Hepatocyte (in vitro differentiated cells): ENCODE measurements at regions not wholly inside any gene's neighbourhood (a gene's known extent, or its start where the extent isn't known, plus 50 kb on each side); places are given as distances from the start of the nearest gene placed in this dataset.

Source experiments
- DNase-seq: peaks from one replicate; pipeline ENCODE4 v3.0.0-alpha.2; 2016; ENCODE audit warnings: low spot score
- H2AFZ ChIP-seq: fragments of 200-600 bp; sonication (generic); 2 replicates; pipeline ENCODE4 v1.6.0; 2016; ENCODE audit warnings: antibody characterized with exemption, mild to moderate bottlenecking
- H3K27ac ChIP-seq: fragments of 200-600 bp; sonication (generic); 2 replicates; pipeline ENCODE4 v1.5.1; 2016; ENCODE audit warnings: mild to moderate bottlenecking
- H3K27me3 ChIP-seq: fragments of 200-600 bp; sonication (generic); 2 replicates; pipeline ENCODE4 v1.6.1; 2016
- H3K36me3 ChIP-seq: fragments of 200-600 bp; sonication (generic); replicated peaks from 2 replicates; pipeline ENCODE4 v1.5.1; 2016; ENCODE audit warnings: low read depth; ENCODE audit not compliant: insufficient read depth
- H3K4me1 ChIP-seq: fragments of 200-600 bp; sonication (generic); 2 replicates; pipeline ENCODE4 v1.5.1; 2016; ENCODE audit warnings: mild to moderate bottlenecking, moderate library complexity; ENCODE audit not compliant: insufficient read depth
- H3K4me2 ChIP-seq: fragments of 200-600 bp; sonication (generic); 2 replicates; pipeline ENCODE4 v1.6.0; 2016
- H3K4me3 ChIP-seq: fragments of 200-600 bp; sonication (generic); 2 replicates; pipeline ENCODE4 v1.5.1; 2016; ENCODE audit warnings: mild to moderate bottlenecking
- H3K79me2 ChIP-seq: fragments of 200-600 bp; sonication (generic); 2 replicates; pipeline ENCODE4 v1.6.0; 2017; ENCODE audit warnings: mild to moderate bottlenecking
- H3K9me2 ChIP-seq: fragments of 200-600 bp; sonication (generic); replicated peaks from 2 replicates; pipeline ENCODE4 v1.6.0; 2017; ENCODE audit warnings: mild to moderate bottlenecking; ENCODE audit not compliant: insufficient read depth
- H3K9me3 ChIP-seq: fragments of 200-600 bp; sonication (generic); 2 replicates; pipeline ENCODE4 v1.5.1; 2016; ENCODE audit warnings: low read depth, mild to moderate bottlenecking
- H4K20me1 ChIP-seq: fragments of 200-600 bp; sonication (generic); 2 replicates; pipeline ENCODE4 v1.6.0; 2016; ENCODE audit warnings: mild to moderate bottlenecking; ENCODE audit not compliant: insufficient read depth, poor library complexity, severe bottlenecking
- CTCF ChIP-seq: fragments of 200-600 bp; sonication (generic); IDR thresholded peaks from 2 replicates; pipeline ENCODE4 v1.5.1; 2016; ENCODE audit warnings: antibody characterized with exemption, mild to moderate bottlenecking; ENCODE audit not compliant: poor library complexity
- EZH2 ChIP-seq: fragments of 200-600 bp; sonication (generic); IDR thresholded peaks from 2 replicates; pipeline ENCODE4 v1.6.1; 2016; ENCODE audit warnings: antibody characterized with exemption, mild to moderate bottlenecking, borderline replicate concordance
- EZH2phosphoT487 ChIP-seq: fragments of 200-600 bp; sonication (generic); IDR thresholded peaks from one replicate; pipeline ENCODE4 v1.6.1; 2018; ENCODE audit warnings: antibody characterized with exemption, mild to moderate bottlenecking, low read depth, moderate library complexity; ENCODE audit not compliant: unreplicated experiment, severe bottlenecking
- WGBS: methylation state at CpG from one replicate; pipeline ENCODE4 v1.1.6; 2016; ENCODE audit warnings: low lambda C conversion rate; ENCODE audit errors: missing lambda C conversion rate; 5-methylcytosine and 5-hydroxymethylcytosine counted together

GRCh38 chr3:145854499-145854898 lies 306.5 kb downstream of the PLOD2 start:
- no peak for DNase-seq

DNA sequence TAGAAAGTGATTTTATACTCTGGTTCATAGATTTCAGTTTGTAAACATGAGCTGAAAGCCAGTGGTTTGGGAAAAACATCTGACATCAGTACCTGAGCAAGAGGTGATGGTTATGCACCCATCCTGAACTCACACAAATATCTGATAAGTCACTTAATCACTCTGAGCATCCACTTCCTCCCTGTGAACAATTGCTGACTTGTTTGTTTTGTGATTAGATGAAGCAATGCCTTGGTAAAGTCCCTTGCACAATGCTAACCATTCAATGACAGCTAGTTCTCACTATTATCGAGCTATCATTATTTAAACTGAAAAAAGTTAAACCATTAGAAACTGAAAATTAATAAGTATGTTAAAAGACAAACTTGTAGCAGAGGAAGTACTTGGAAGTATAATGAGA lies 303.0 kb downstream of the PLOD2 start:
- no peaks in the 10 kb centered on the region for H3K79me2 ChIP-seq
- H3K4me1 ChIP-seq, result no peaks in the 10 kb centered on the region
- no peaks in the 10 kb centered on the region for H3K36me3 ChIP-seq
- no peak overlapping the region for H3K4me2 ChIP-seq
- H3K9me3 ChIP-seq, result no peaks in the 10 kb centered on the region
- no peak overlapping the region for H2AFZ ChIP-seq
- TF ChIP-seq EZH2, result no peak
- no peak for TF ChIP-seq EZH2phosphoT487
- no peak for TF ChIP-seq CTCF
- H4K20me1 ChIP-seq, result no peaks in the 10 kb centered on the region
- H3K27ac ChIP-seq, result no peak overlapping the region
- WGBS, result 67% methylated on average over 1 of the region's 1 CpG
- DNase-seq, result no peak
- no peak overlapping the region for H3K4me3 ChIP-seq
- H3K27me3 ChIP-seq, result no peaks in the 10 kb centered on the region
- no peaks in the 10 kb centered on the region for H3K9me2 ChIP-seq

More at GRCh38 chr3:145854499-145854898, 306.5 kb downstream of the PLOD2 start:
- H3K4me3 ChIP-seq, result no peak overlapping the region
- no peaks in the 10 kb centered on the region for H4K20me1 ChIP-seq
- no peaks in the 10 kb centered on the region for H3K9me2 ChIP-seq
- H2AFZ ChIP-seq, result no peak overlapping the region
- no peaks in the 10 kb centered on the region for H3K4me1 ChIP-seq
- H3K27ac ChIP-seq, result no peak overlapping the region
- WGBS, result 91% methylated on average over 2 of the region's 2 CpGs
- H3K4me2 ChIP-seq, result no peak overlapping the region
- no peaks in the 10 kb centered on the region for H3K79me2 ChIP-seq
- H3K27me3 ChIP-seq, result no peaks in the 10 kb centered on the region
- no peaks in the 10 kb centered on the region for H3K9me3 ChIP-seq
- TF ChIP-seq EZH2, result no peak
- no peak for TF ChIP-seq CTCF
- no peak for TF ChIP-seq EZH2phosphoT487
- no peaks in the 10 kb centered on the region for H3K36me3 ChIP-seq

GRCh38 chr3:145864336-145864735 lies 296.6 kb downstream of the PLOD2 start:
- Histone ChIP-seq H3K9me3 (no peaks in the 10 kb centered on the region), H3K27ac (no peak overlapping the region), H3K9me2 (no peaks in the 10 kb centered on the region), H4K20me1 (no peaks in the 10 kb centered on the region), H3K4me2 (no peak overlapping the region), H3K4me1 (no peaks in the 10 kb centered on the region), H2AFZ (no peak overlapping the region), H3K36me3 (no peaks in the 10 kb centered on the region), H3K27me3 (no peaks in the 10 kb centered on the region), H3K4me3 (no peak overlapping the region), H3K79me2 (no peaks in the 10 kb centered on the region)
- WGBS, result 48% methylated on average over 2 of the region's 2 CpGs
- TF ChIP-seq CTCF (no peak), EZH2phosphoT487 (no peak), EZH2 (no peak)
- no peak for DNase-seq
